ENCODE measurements at regions not wholly inside any gene's neighbourhood (a gene's known extent, or its start where the extent isn't known, plus 50 kb on each side); places are given as distances from the start of the nearest gene placed in this dataset.
A peak's percentile ranks its signal among the peaks of the same experiment; 100 is the strongest.

DNA sequence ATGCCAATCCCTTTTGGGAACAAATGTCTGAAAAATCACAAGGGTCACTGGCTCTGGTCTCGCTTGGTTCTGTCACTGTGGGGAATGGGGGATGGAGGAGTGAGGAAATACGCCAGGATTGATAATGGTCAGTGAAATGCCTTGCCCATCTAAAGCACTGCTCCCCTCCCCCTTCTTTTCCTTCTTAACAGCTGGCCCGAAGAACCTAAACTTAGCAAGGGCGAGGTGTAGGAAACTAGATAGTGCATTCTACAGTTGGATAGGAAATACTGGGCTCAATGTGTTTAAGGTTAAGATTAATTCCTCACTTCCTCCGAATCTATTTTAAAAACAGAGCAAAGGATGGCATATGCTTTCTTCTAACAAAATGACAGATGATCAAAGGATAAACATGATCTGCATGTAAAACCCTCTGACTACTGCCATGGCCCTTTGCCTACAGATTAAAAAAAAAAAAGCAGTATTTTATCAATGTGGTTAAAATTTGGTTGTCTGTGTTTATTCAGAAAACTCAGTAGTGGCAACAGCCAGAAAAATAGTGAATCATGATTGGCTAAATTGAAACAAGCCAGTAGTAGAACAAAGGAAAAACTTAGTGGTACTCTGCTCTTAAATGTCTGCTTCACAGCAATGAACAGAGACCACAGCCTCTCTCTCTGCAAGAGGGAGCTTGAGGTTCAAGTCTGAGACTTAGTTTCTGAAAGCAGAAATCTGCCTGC lies 86.1 kb upstream of the VAV3 start:
- Histone ChIP-seq H2BK15ac (ENCODE audit: low read depth, low read length) (no peak overlapping the region), H2AK5ac (ENCODE audit: insufficient read length, low read length) (no peak overlapping the region), H3K23ac (ENCODE audit: insufficient read length, low read depth, low read length) (no peak overlapping the region), H3K27ac (ENCODE audit: insufficient read length, low read depth, low read length) (no peak overlapping the region), H3K18ac (ENCODE audit: insufficient read length, low read depth, low read length) (no peak overlapping the region), H3T11ph (ENCODE audit: low read length) (no peak overlapping the region), H2BK120ac (ENCODE audit: low read depth, low read length, poor library complexity, severe bottlenecking) (no peak overlapping the region), H4K5ac (ENCODE audit: insufficient read length, low read depth, low read length) (no peak overlapping the region), H2BK20ac (ENCODE audit: low read depth, low read length, poor library complexity, severe bottlenecking) (no peak overlapping the region), H3K14ac (ENCODE audit: insufficient read depth, low read length) (no peak overlapping the region; the same call in 1 of the 2 replicates), H3K27me3 (ENCODE audit: insufficient read depth, low read length) (no peaks in the 10 kb centered on the region), H3K79me1 (ENCODE audit: insufficient read depth, low read depth, low read length, poor library complexity, severe bottlenecking) (no peaks in the 10 kb centered on the region), H3K56ac (ENCODE audit: insufficient read length, low read depth, low read length) (no peak overlapping the region), H3K4me1 (ENCODE audit: insufficient read depth, low read length) (peaks cover 27% of the 10 kb centered on the region), H4K91ac (ENCODE audit: insufficient read length, low read depth, low read length) (no peak overlapping the region), H2AFZ (ENCODE audit: low read length) (no peak overlapping the region), H3K79me2 (ENCODE audit: insufficient read depth, low read length) (no peaks in the 10 kb centered on the region), H3K4me2 (ENCODE audit: insufficient read depth, insufficient read length, low read length) (peak overlapping the region; percentile 52), H2BK5ac (ENCODE audit: insufficient read length, low read length) (no peak overlapping the region), H4K20me1 (ENCODE audit: control insufficient read depth, insufficient read depth, insufficient read length) (no peaks in the 10 kb centered on the region), H2BK12ac (ENCODE audit: insufficient read length, low read depth, low read length) (no peak overlapping the region), H3K9me3 (ENCODE audit: control insufficient read depth, low read depth, low read length) (no peaks in the 10 kb centered on the region), H4K8ac (replicated peaks; ENCODE audit: insufficient read length, low read depth, low read length) (no peak overlapping the region), H3K4ac (ENCODE audit: low read depth, low read length) (no peak overlapping the region), H3K9ac (ENCODE audit: extremely low read depth, insufficient read length, low read length) (no peak overlapping the region), H3K23me2 (ENCODE audit: insufficient read length, low read depth, low read length, poor library complexity, severe bottlenecking) (no peaks in the 10 kb centered on the region)
- Mint-ChIP-seq H3K4me1 (peaks cover 24 to 27% of the 10 kb centered on the region in 2 experiments; a peak in 3 of 4 replicates), H3K9me3 (no peaks in the 10 kb centered on the region), H3K27ac (no peak overlapping the region; a peak in 1 of 7 replicates), H3K27me3 (ENCODE audit: low read depth) (peaks cover 4% of the 10 kb centered on the region), H3K36me3 (ENCODE audit: insufficient read depth in 1 of 3, low read depth in 3 of 3) (no peaks in the 10 kb centered on the region), H3K4me3 (no peak overlapping the region)
- no CpG with 5 or more reads among the region's 5 CpGs for WGBS (ENCODE audit: extremely low coverage, insufficient read length, low lambda C conversion rate)
- TF ChIP-seq, protein P1, sequence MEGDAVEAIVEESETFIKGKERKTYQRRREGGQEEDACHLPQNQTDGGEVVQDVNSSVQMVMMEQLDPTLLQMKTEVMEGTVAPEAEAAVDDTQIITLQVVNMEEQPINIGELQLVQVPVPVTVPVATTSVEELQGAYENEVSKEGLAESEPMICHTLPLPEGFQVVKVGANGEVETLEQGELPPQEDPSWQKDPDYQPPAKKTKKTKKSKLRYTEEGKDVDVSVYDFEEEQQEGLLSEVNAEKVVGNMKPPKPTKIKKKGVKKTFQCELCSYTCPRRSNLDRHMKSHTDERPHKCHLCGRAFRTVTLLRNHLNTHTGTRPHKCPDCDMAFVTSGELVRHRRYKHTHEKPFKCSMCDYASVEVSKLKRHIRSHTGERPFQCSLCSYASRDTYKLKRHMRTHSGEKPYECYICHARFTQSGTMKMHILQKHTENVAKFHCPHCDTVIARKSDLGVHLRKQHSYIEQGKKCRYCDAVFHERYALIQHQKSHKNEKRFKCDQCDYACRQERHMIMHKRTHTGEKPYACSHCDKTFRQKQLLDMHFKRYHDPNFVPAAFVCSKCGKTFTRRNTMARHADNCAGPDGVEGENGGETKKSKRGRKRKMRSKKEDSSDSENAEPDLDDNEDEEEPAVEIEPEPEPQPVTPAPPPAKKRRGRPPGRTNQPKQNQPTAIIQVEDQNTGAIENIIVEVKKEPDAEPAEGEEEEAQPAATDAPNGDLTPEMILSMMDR (conservative IDR thresholded peaks at IDR 0.05) = no peak
- DNase-seq = no peak
